GM23338 (cell line): ENCODE measurements at regions not wholly inside any gene's neighbourhood (a gene's known extent, or its start where the extent isn't known, plus 50 kb on each side); places are given as distances from the start of the nearest gene placed in this dataset.

Experiments
- ATAC-seq: fragments of 200-7000 bp; cut with Tn5 transposase; 3 replicates; pipeline ENCODE4 v1.9.1; 2020
- DNase-seq: peaks from one replicate; pipeline ENCODE4 v3.0.0-alpha.2; 2015; ENCODE audit warnings: low spot score
- H2AFZ ChIP-seq: fragments of 200-600 bp; sonication (generic); 2 replicates; pipeline ENCODE4 v1.8.0; 2016; ENCODE audit warnings: antibody characterized with exemption, mild to moderate bottlenecking, moderate library complexity
- H3F3A ChIP-seq: fragments of 200-600 bp; sonication (generic); replicated peaks from 2 replicates; pipeline ENCODE4 v1.8.0; 2017; ENCODE audit warnings: antibody characterized with exemption, mixed run types, low read depth
- H3K27ac ChIP-seq: fragments of 200-600 bp; sonication (generic); 2 replicates; pipeline ENCODE4 v1.6.1; 2016; ENCODE audit warnings: low read depth
- H3K27me3 ChIP-seq: fragments of 200-600 bp; sonication (generic); 2 replicates; pipeline ENCODE4 v1.8.0; 2016; ENCODE audit warnings: mild to moderate bottlenecking, mixed run types, moderate library complexity; ENCODE audit not compliant: insufficient read depth
- H3K36me3 ChIP-seq: fragments of 200-600 bp; sonication (generic); 2 replicates; pipeline ENCODE4 v1.8.0; 2016; ENCODE audit warnings: mild to moderate bottlenecking; ENCODE audit not compliant: insufficient read depth
- H3K4me1 ChIP-seq: fragments of 200-600 bp; sonication (generic); 2 replicates; pipeline ENCODE4 v1.8.0; 2016; ENCODE audit warnings: mild to moderate bottlenecking, moderate library complexity; ENCODE audit not compliant: insufficient read depth
- H3K4me2 ChIP-seq: fragments of 200-600 bp; sonication (generic); 2 replicates; pipeline ENCODE4 v1.7.1; 2017; ENCODE audit warnings: mixed run types
- H3K4me3 ChIP-seq: fragments of 200-600 bp; sonication (generic); 2 replicates; pipeline ENCODE4 v1.6.1; 2016; ENCODE audit warnings: mixed run types
- H3K79me2 ChIP-seq: fragments of 200-600 bp; sonication (generic); replicated peaks from 2 replicates; pipeline ENCODE4 v1.8.0; 2017; ENCODE audit warnings: mild to moderate bottlenecking; ENCODE audit not compliant: insufficient read depth
- H3K9me2 ChIP-seq: fragments of 200-600 bp; sonication (generic); 2 replicates; pipeline ENCODE4 v1.8.0; 2017; ENCODE audit not compliant: insufficient read depth
- H4K20me1 ChIP-seq: fragments of 200-600 bp; sonication (generic); replicated peaks from 2 replicates; pipeline ENCODE4 v1.8.0; 2017; ENCODE audit warnings: mild to moderate bottlenecking; ENCODE audit not compliant: insufficient read depth
- H3K27ac Mint-ChIP-seq: 2 replicates; pipeline ENCODE4 v1.8.0; 2020; ENCODE audit warnings: inconsistent platforms, mild to moderate bottlenecking, moderate library complexity, mixed read lengths
- H3K27me3 Mint-ChIP-seq: 3 replicates; pipeline ENCODE4 v1.8.0; 2022; ENCODE audit warnings: low read depth, mild to moderate bottlenecking, moderate library complexity, mixed read lengths, inconsistent platforms; ENCODE audit not compliant: insufficient read depth, poor library complexity
- H3K36me3 Mint-ChIP-seq: 3 replicates; pipeline ENCODE4 v1.8.0; 2021; ENCODE audit warnings: low read depth, mild to moderate bottlenecking, inconsistent platforms, moderate library complexity, mixed read lengths
- H3K4me1 Mint-ChIP-seq: 3 replicates; pipeline ENCODE4 v1.8.0; 2020; ENCODE audit warnings: mild to moderate bottlenecking, inconsistent platforms, mixed read lengths
- H3K4me3 Mint-ChIP-seq: 3 replicates; pipeline ENCODE4 v1.8.0; 2021; ENCODE audit warnings: moderate library complexity, mild to moderate bottlenecking, inconsistent platforms, mixed read lengths
- H3K9me3 Mint-ChIP-seq: 3 replicates; pipeline ENCODE4 v1.8.0; 2020; ENCODE audit warnings: moderate library complexity, mild to moderate bottlenecking, inconsistent platforms, mixed read lengths
- CREB1 ChIP-seq: fragments of 250-450 bp; sonication (Bioruptor Pico); IDR thresholded peaks from 2 replicates; pipeline ENCODE4 v1.5.0; 2020; ENCODE audit warnings: low read depth, mild to moderate bottlenecking, moderate library complexity
- CTCF ChIP-seq, 2 experiments: fragments of 200-600 bp in 1 of 2; sonication (generic) in 1 of 2; conservative IDR thresholded peaks; 2 replicates each; pipeline versions ENCODE4 v1.5.1 to v1.6.1; 2016 to 2017; ENCODE audit warnings: antibody characterized with exemption in 2 of 2, low read depth in 2 of 2, mild to moderate bottlenecking in 2 of 2, moderate library complexity in 1 of 2
- ETS1 ChIP-seq: IDR thresholded peaks from 2 replicates; pipeline ENCODE4 v1.6.1; 2016; ENCODE audit warnings: antibody characterized with exemption
- JUNB ChIP-seq: IDR thresholded peaks from one replicate; pipeline ENCODE4 v1.6.1; 2016; ENCODE audit warnings: antibody characterized with exemption; ENCODE audit not compliant: unreplicated experiment
- NANOG ChIP-seq: IDR thresholded peaks from 2 replicates; pipeline ENCODE4 v1.6.1; 2016; ENCODE audit warnings: antibody characterized with exemption, borderline replicate concordance
- REST ChIP-seq: IDR thresholded peaks from one replicate; pipeline ENCODE4 v1.6.1; 2018; ENCODE audit warnings: antibody characterized with exemption; ENCODE audit not compliant: unreplicated experiment
- STAT1 ChIP-seq: IDR thresholded peaks from one replicate; pipeline ENCODE4 v1.6.1; 2016; ENCODE audit warnings: antibody characterized with exemption; ENCODE audit not compliant: unreplicated experiment
- ZNF114 ChIP-seq: fragments of 250-450 bp; sonication (Bioruptor Pico); IDR thresholded peaks from 2 replicates; pipeline ENCODE4 v1.5.0; 2020; ENCODE audit warnings: mild to moderate bottlenecking, moderate library complexity
- ZNF331 ChIP-seq: fragments of 250-450 bp; sonication (Bioruptor Pico); IDR thresholded peaks from 2 replicates; pipeline ENCODE4 v1.5.0; 2020; ENCODE audit warnings: low read depth, mild to moderate bottlenecking, moderate library complexity
- ZNF462 ChIP-seq: fragments of 250-450 bp; sonication (Bioruptor Pico); IDR thresholded peaks from 2 replicates; pipeline ENCODE4 v1.5.0; 2020; ENCODE audit warnings: mild to moderate bottlenecking, moderate library complexity

- H3K27ac Mint-ChIP-seq = no peak overlapping the region
- Histone ChIP-seq H3K9me2 (peaks cover 5% of the 10 kb centered on the region; the same call in 1 of the 2 replicates), H3K36me3 (no peaks in the 10 kb centered on the region), H3K4me2 (no peak overlapping the region), H4K20me1 (no peaks in the 10 kb centered on the region), H3K4me1 (no peaks in the 10 kb centered on the region; the same call in 1 of the 2 replicates), H3K79me2 (no peaks in the 10 kb centered on the region), H3K27me3 (no peaks in the 10 kb centered on the region), H3F3A (no peaks in the 10 kb centered on the region), H3K27ac (no peak overlapping the region), H3K4me3 (no peak overlapping the region), H2AFZ (no peak overlapping the region)
- H3K4me1 Mint-ChIP-seq = no peaks in the 10 kb centered on the region
- ATAC-seq (no peak), DNase-seq (no peak)
- H3K27me3 Mint-ChIP-seq = no peaks in the 10 kb centered on the region
- no peak for TF ChIP-seq JUNB
- TF ChIP-seq ZNF331 = no peak
- TF ChIP-seq ZNF114 (CRISPR knock-in tag) = no peak
- peaks cover 8% of the 10 kb centered on the region; the same call in 2 of the 3 replicates for H3K36me3 Mint-ChIP-seq
- H3K4me3 Mint-ChIP-seq = no peak overlapping the region
- H3K9me3 Mint-ChIP-seq = peaks cover 8% of the 10 kb centered on the region; the same call in 1 of the 3 replicates
Observed at GRCh38 chr17:14772776-14773175, 471.9 kb downstream of the HS3ST3B1 start.

GRCh38 chr17:14771543-14771942 is 470.7 kb downstream of the HS3ST3B1 start:
- Histone ChIP-seq H3K4me2 (no peak overlapping the region), H3K4me3 (no peak overlapping the region), H4K20me1 (no peaks in the 10 kb centered on the region), H3K27ac (no peak overlapping the region), H3K9me2 (peaks cover under 1% of the 10 kb centered on the region; the same call in 1 of the 2 replicates), H3K27me3 (no peaks in the 10 kb centered on the region), H3F3A (no peaks in the 10 kb centered on the region), H3K36me3 (no peaks in the 10 kb centered on the region), H3K4me1 (no peaks in the 10 kb centered on the region), H2AFZ (no peak overlapping the region), H3K79me2 (no peaks in the 10 kb centered on the region)
- DNase-seq (no peak), ATAC-seq (no peak)
- Mint-ChIP-seq H3K27ac (no peak overlapping the region), H3K27me3 (no peaks in the 10 kb centered on the region), H3K9me3 (peaks cover 8% of the 10 kb centered on the region; the same call in 1 of the 3 replicates), H3K4me3 (no peak overlapping the region), H3K36me3 (peaks cover 8% of the 10 kb centered on the region; the same call in 2 of the 3 replicates), H3K4me1 (no peaks in the 10 kb centered on the region)
- TF ChIP-seq JUNB = no peak
- no peak for TF ChIP-seq ETS1
- no peak for TF ChIP-seq CREB1 (CRISPR knock-in tag)
- TF ChIP-seq CTCF (conservative IDR thresholded peaks at IDR 0.05; ENCODE audit: low read depth in 2 of 2) = no peak
- no peak for TF ChIP-seq ZNF114 (CRISPR knock-in tag)
- no peak for TF ChIP-seq NANOG
- TF ChIP-seq REST = no peak
- no peak for TF ChIP-seq ZNF462 (CRISPR knock-in tag)
- TF ChIP-seq STAT1 = no peak
